ENCODE measurements at regions not wholly inside any gene's neighbourhood (a gene's known extent, or its start where the extent isn't known, plus 50 kb on each side); places are given as distances from the start of the nearest gene placed in this dataset.

GRCh38 chr3:159158801-159159200 lies 356.9 kb downstream of the MFSD1 start:
- intact Hi-C loops (cut with micrococcal nuclease): no loop called here
- Histone ChIP-seq H4K20me1 (replicated peaks; ENCODE audit: control insufficient read depth, insufficient read depth, low read length) (no peaks in the 10 kb centered on the region), H3K4me2 (ENCODE audit: insufficient read depth, low read length) (no peak overlapping the region), H3K4me1 (replicated peaks in 1 of 2; ENCODE audit: control insufficient read depth in 2 of 2, insufficient read depth in 2 of 2, low read length in 2 of 2) (no peaks in the 10 kb centered on the region), H3K27me3 (ENCODE audit: control insufficient read depth in 2 of 2, insufficient read depth in 2 of 2, low read length in 2 of 2) (no peaks in the 10 kb centered on the region), H3K9me3 (replicated peaks; ENCODE audit: control insufficient read depth, insufficient read depth, low read depth, low read length) (no peaks in the 10 kb centered on the region), H3K79me2 (ENCODE audit: control insufficient read depth, insufficient read depth, low read length) (no peaks in the 10 kb centered on the region), H3K4me3 (no peak overlapping the region), H3K36me3 (ENCODE audit: control insufficient read depth, insufficient read depth, low read length) (no peaks in the 10 kb centered on the region), H3K9ac (ENCODE audit: insufficient read depth in 1 of 2, low read depth in 2 of 2, low read length in 2 of 2) (no peak overlapping the region), H3K27ac (ENCODE audit: extremely low read depth, low read depth, low read length) (no peak overlapping the region), H3K9me1 (ENCODE audit: control insufficient read depth, insufficient read depth, low read length) (no peaks in the 10 kb centered on the region), H2AFZ (ENCODE audit: low read depth, low read length) (no peak overlapping the region)
- POLR2A ChIA-PET: no interaction called here
- no TSS peak for BruUV-seq (replicated peaks)
- FAIRE-seq: no peak
- TF ChIP-seq ZNF561 (CRISPR knock-in tag; conservative IDR thresholded peaks at IDR 0.05): no peak
- TF ChIP-seq TEAD1 (CRISPR knock-in tag; IDR thresholded peaks at IDR 0.05): no peak
- no peak for DNase-seq (ENCODE audit: extremely low read depth in 1 of 4, low spot score in 3 of 4)
- CTCF ChIA-PET (ENCODE audit: low intra/inter-chr PET ratio): no interaction called here
- no peak for ATAC-seq
- in situ Hi-C loops (cut with MboI): no loop called here

- H3K9me3 ChIP-seq (replicated peaks; ENCODE audit: control insufficient read depth, insufficient read depth, low read depth, low read length): no peaks in the 10 kb centered on the region
- intact Hi-C loops (cut with micrococcal nuclease): no loop called here
- in situ Hi-C loops (cut with MboI): no loop called here
- no peak for TF ChIP-seq ZNF592 (IDR thresholded peaks at IDR 0.05)
- TF ChIP-seq RBFOX2 (IDR thresholded peaks at IDR 0.05; ENCODE audit: low read depth, low read length): no peak
- no peak for TF ChIP-seq TRIM24 (IDR thresholded peaks at IDR 0.05)
- no peak for TF ChIP-seq POLR2B (IDR thresholded peaks at IDR 0.05; ENCODE audit: low read depth, partially characterized antibody)
- no peak for TF ChIP-seq PTRF (tag; IDR thresholded peaks at IDR 0.05)
- no peak for TF ChIP-seq ZMIZ1 (IDR thresholded peaks at IDR 0.05; ENCODE audit: low read depth in 2 of 2, low read length in 2 of 2)
- TF ChIP-seq HDAC1 (IDR thresholded peaks at IDR 0.05): no peak
- no peak for TF ChIP-seq FOXP1 (CRISPR knock-in tag; IDR thresholded peaks at IDR 0.05)
Observed at GRCh38 chr3:159159546-159159945, 357.7 kb downstream of the MFSD1 start.

More at GRCh38 chr3:159159546-159159945, 357.7 kb downstream of the MFSD1 start:
- Histone ChIP-seq H3K36me3 (ENCODE audit: control insufficient read depth, insufficient read depth, low read length) (no peaks in the 10 kb centered on the region), H3K27me3 (ENCODE audit: control insufficient read depth in 2 of 2, insufficient read depth in 2 of 2, low read length in 2 of 2) (no peaks in the 10 kb centered on the region), H3K79me2 (ENCODE audit: control insufficient read depth, insufficient read depth, low read length) (no peaks in the 10 kb centered on the region), H3K4me2 (ENCODE audit: insufficient read depth, low read length) (no peak overlapping the region), H2AFZ (ENCODE audit: low read depth, low read length) (no peak overlapping the region), H4K20me1 (replicated peaks; ENCODE audit: control insufficient read depth, insufficient read depth, low read length) (no peaks in the 10 kb centered on the region), H3K9me1 (ENCODE audit: control insufficient read depth, insufficient read depth, low read length) (no peaks in the 10 kb centered on the region), H3K4me3 (no peak overlapping the region), H3K9ac (ENCODE audit: insufficient read depth in 1 of 2, low read depth in 2 of 2, low read length in 2 of 2) (no peak overlapping the region), H3K27ac (ENCODE audit: extremely low read depth, low read depth, low read length) (no peak overlapping the region), H3K4me1 (replicated peaks in 1 of 2; ENCODE audit: control insufficient read depth in 2 of 2, insufficient read depth in 2 of 2, low read length in 2 of 2) (no peaks in the 10 kb centered on the region)
- no TSS peak for BruUV-seq (replicated peaks)
- ChIA-PET POLR2A (no interaction called here), CTCF (ENCODE audit: low intra/inter-chr PET ratio) (no interaction called here)
- FAIRE-seq: no peak
- ATAC-seq: no peak
- WGBS (ENCODE audit: insufficient coverage, low coverage, missing lambda C conversion rate): 0% methylated on average over 1 of the region's 2 CpGs
- no peak for DNase-seq (ENCODE audit: extremely low read depth in 1 of 4, low spot score in 3 of 4)
